ENCODE measurements at regions not wholly inside any gene's neighbourhood (a gene's known extent, or its start where the extent isn't known, plus 50 kb on each side); places are given as distances from the start of the nearest gene placed in this dataset.

- H3K9me3 ChIP-seq (ENCODE audit: low read depth, low read length), result no peaks in the 10 kb centered on the region
- peaks cover 39% of the 10 kb centered on the region for H3K36me3 ChIP-seq (ENCODE audit: insufficient read depth, low read length)
- no peak for DNase-seq (ENCODE audit: low read depth, low spot score)
- H3K27ac ChIP-seq, result no peak overlapping the region
- no peak overlapping the region for H3K9ac ChIP-seq (ENCODE audit: insufficient read length)
- H3K4me3 ChIP-seq, result no peak overlapping the region
- no peak for TF ChIP-seq EZH2 (IDR thresholded peaks at IDR 0.05)
- TF ChIP-seq POLR2AphosphoS5 (IDR thresholded peaks at IDR 0.05; ENCODE audit: borderline replicate concordance, low read depth, low read length), result no peak
- no peak for TF ChIP-seq FOXP2 (optimal IDR thresholded peaks at IDR 0.05; ENCODE audit: control extremely low read depth, extremely low read length, insufficient read depth)
Observed at GRCh38 chr4:159447296-159447695, 344.4 kb downstream of the RAPGEF2 start.

- H3K9ac ChIP-seq (ENCODE audit: insufficient read length), result no peak overlapping the region
- peaks cover 30% of the 10 kb centered on the region for H3K36me3 ChIP-seq (ENCODE audit: insufficient read depth, low read length)
- no peak overlapping the region for H3K27ac ChIP-seq
- DNase-seq (ENCODE audit: low read depth, low spot score), result no peak
- no peak for TF ChIP-seq POLR2AphosphoS5 (IDR thresholded peaks at IDR 0.05; ENCODE audit: borderline replicate concordance, low read depth, low read length)
- no peak for TF ChIP-seq EZH2 (IDR thresholded peaks at IDR 0.05)
- TF ChIP-seq FOXP2 (optimal IDR thresholded peaks at IDR 0.05; ENCODE audit: control extremely low read depth, extremely low read length, insufficient read depth), result no peak
- no peak overlapping the region for H3K4me3 ChIP-seq
- no peaks in the 10 kb centered on the region for H3K9me3 ChIP-seq (ENCODE audit: low read depth, low read length)
Observed at GRCh38 chr4:159451006-159451405, 348.1 kb downstream of the RAPGEF2 start.

GRCh38 chr4:159455675-159456237, 352.9 kb downstream of the RAPGEF2 start:
- TF ChIP-seq EZH2 (IDR thresholded peaks at IDR 0.05) (no peak), POLR2AphosphoS5 (IDR thresholded peaks at IDR 0.05; ENCODE audit: borderline replicate concordance, low read depth, low read length) (no peak), FOXP2 (optimal IDR thresholded peaks at IDR 0.05; ENCODE audit: control extremely low read depth, extremely low read length, insufficient read depth) (no peak)
- no peak for DNase-seq (ENCODE audit: low read depth, low spot score)
- peak overlapping the region; percentile 75 for H3K27ac ChIP-seq
- H3K36me3 ChIP-seq (ENCODE audit: insufficient read depth, low read length), result peaks cover 33% of the 10 kb centered on the region
- H3K4me3 ChIP-seq, result peak overlapping the region; percentile 65
- no peaks in the 10 kb centered on the region for H3K9me3 ChIP-seq (ENCODE audit: low read depth, low read length)
- H3K9ac ChIP-seq (ENCODE audit: insufficient read length), result peak overlapping the region; percentile 57

GRCh38 chr4:159460371-159460770, 357.5 kb downstream of the RAPGEF2 start:
- H3K9me3 ChIP-seq (ENCODE audit: low read depth, low read length), result peaks cover 8% of the 10 kb centered on the region
- no peak overlapping the region for H3K27ac ChIP-seq
- H3K9ac ChIP-seq (ENCODE audit: insufficient read length), result no peak overlapping the region
- no peak for DNase-seq (ENCODE audit: low read depth, low spot score)
- H3K4me3 ChIP-seq, result no peak overlapping the region
- no peak for TF ChIP-seq POLR2AphosphoS5 (IDR thresholded peaks at IDR 0.05; ENCODE audit: borderline replicate concordance, low read depth, low read length)
- TF ChIP-seq EZH2 (IDR thresholded peaks at IDR 0.05), result no peak
- no peak for TF ChIP-seq FOXP2 (optimal IDR thresholded peaks at IDR 0.05; ENCODE audit: control extremely low read depth, extremely low read length, insufficient read depth)
- H3K36me3 ChIP-seq (ENCODE audit: insufficient read depth, low read length), result peaks cover 75% of the 10 kb centered on the region

GRCh38 chr4:159463235-159463634, 360.4 kb downstream of the RAPGEF2 start:
- Histone ChIP-seq H3K4me3 (no peak overlapping the region), H3K9ac (ENCODE audit: insufficient read length) (no peak overlapping the region), H3K27ac (no peak overlapping the region), H3K36me3 (ENCODE audit: insufficient read depth, low read length) (peaks cover 85% of the 10 kb centered on the region), H3K9me3 (ENCODE audit: low read depth, low read length) (peaks cover 8% of the 10 kb centered on the region)
- DNase-seq (ENCODE audit: low read depth, low spot score), result no peak
- no peak for TF ChIP-seq POLR2AphosphoS5 (IDR thresholded peaks at IDR 0.05; ENCODE audit: borderline replicate concordance, low read depth, low read length)
- no peak for TF ChIP-seq FOXP2 (optimal IDR thresholded peaks at IDR 0.05; ENCODE audit: control extremely low read depth, extremely low read length, insufficient read depth)
- no peak for TF ChIP-seq EZH2 (IDR thresholded peaks at IDR 0.05)

- DNase-seq (ENCODE audit: low read depth, low spot score), result no peak
- Histone ChIP-seq H3K4me3 (no peak overlapping the region), H3K9ac (ENCODE audit: insufficient read length) (no peak overlapping the region), H3K9me3 (ENCODE audit: low read depth, low read length) (peaks cover 8% of the 10 kb centered on the region), H3K36me3 (ENCODE audit: insufficient read depth, low read length) (peaks cover 86% of the 10 kb centered on the region), H3K27ac (no peak overlapping the region)
- no peak for TF ChIP-seq EZH2 (IDR thresholded peaks at IDR 0.05)
Observed at GRCh38 chr4:159464302-159464701, 361.4 kb downstream of the RAPGEF2 start.

GRCh38 chr4:159476886-159477285, 374.0 kb downstream of the RAPGEF2 start:
- TF ChIP-seq POLR2AphosphoS5 (IDR thresholded peaks at IDR 0.05; ENCODE audit: borderline replicate concordance, low read depth, low read length) (no peak), EZH2 (IDR thresholded peaks at IDR 0.05) (no peak), FOXP2 (optimal IDR thresholded peaks at IDR 0.05; ENCODE audit: control extremely low read depth, extremely low read length, insufficient read depth) (no peak)
- Histone ChIP-seq H3K9me3 (ENCODE audit: low read depth, low read length) (peaks cover 11% of the 10 kb centered on the region; the same call in 1 of the 2 replicates), H3K9ac (ENCODE audit: insufficient read length) (no peak overlapping the region), H3K36me3 (ENCODE audit: insufficient read depth, low read length) (peaks cover 77% of the 10 kb centered on the region), H3K27ac (peak overlapping the region; percentile 16; the same call in 1 of the 2 replicates), H3K4me3 (no peak overlapping the region)
- DNase-seq (ENCODE audit: low read depth, low spot score), result no peak

GRCh38 chr4:159480826-159481225, 377.9 kb downstream of the RAPGEF2 start:
- no peak for DNase-seq (ENCODE audit: low read depth, low spot score)
- Histone ChIP-seq H3K36me3 (ENCODE audit: insufficient read depth, low read length) (peaks cover 39% of the 10 kb centered on the region), H3K9ac (ENCODE audit: insufficient read length) (no peak overlapping the region), H3K4me3 (no peak overlapping the region), H3K27ac (no peak overlapping the region), H3K9me3 (ENCODE audit: low read depth, low read length) (no peaks in the 10 kb centered on the region)
- TF ChIP-seq EZH2 (IDR thresholded peaks at IDR 0.05) (no peak), POLR2AphosphoS5 (IDR thresholded peaks at IDR 0.05; ENCODE audit: borderline replicate concordance, low read depth, low read length) (no peak), FOXP2 (optimal IDR thresholded peaks at IDR 0.05; ENCODE audit: control extremely low read depth, extremely low read length, insufficient read depth) (no peak)

GRCh38 chr4:159481936-159482335, 379.1 kb downstream of the RAPGEF2 start:
- Histone ChIP-seq H3K36me3 (ENCODE audit: insufficient read depth, low read length) (peaks cover 31% of the 10 kb centered on the region), H3K27ac (no peak overlapping the region), H3K9me3 (ENCODE audit: low read depth, low read length) (no peaks in the 10 kb centered on the region), H3K4me3 (no peak overlapping the region), H3K9ac (ENCODE audit: insufficient read length) (no peak overlapping the region)
- TF ChIP-seq POLR2AphosphoS5 (IDR thresholded peaks at IDR 0.05; ENCODE audit: borderline replicate concordance, low read depth, low read length) (no peak), FOXP2 (optimal IDR thresholded peaks at IDR 0.05; ENCODE audit: control extremely low read depth, extremely low read length, insufficient read depth) (no peak), EZH2 (IDR thresholded peaks at IDR 0.05) (no peak)
- no peak for DNase-seq (ENCODE audit: low read depth, low spot score)
